SK-N-SH treated with all-trans-retinoic acid at 6 μM for 48 hours (cell line): ENCODE measurements at regions not wholly inside any gene's neighbourhood (a gene's known extent, or its start where the extent isn't known, plus 50 kb on each side); places are given as distances from the start of the nearest gene placed in this dataset.

ENCODE experiments used
- ARNTL ChIP-seq: fragments of 450-650 bp; formaldehyde crosslinking; IDR thresholded peaks from 2 replicates; pipeline ENCODE4 v1.5.0; 2020; ENCODE audit warnings: low read depth, mild to moderate bottlenecking, moderate library complexity, borderline replicate concordance
- CSDC2 ChIP-seq: fragments of 250-450 bp; sonication (Bioruptor Pico); IDR thresholded peaks from 2 replicates; pipeline ENCODE4 v1.5.0; 2020; ENCODE audit warnings: mild to moderate bottlenecking, moderate library complexity
- GLIS3 ChIP-seq: fragments of 250-450 bp; sonication (Bioruptor Pico); IDR thresholded peaks from 2 replicates; pipeline ENCODE4 v1.5.0; 2020; ENCODE audit warnings: mild to moderate bottlenecking, moderate library complexity
- ISL1 ChIP-seq: fragments of 250-450 bp; sonication (Bioruptor Pico); IDR thresholded peaks from 2 replicates; pipeline ENCODE4 v2.1.2; 2022; ENCODE audit warnings: mild to moderate bottlenecking, moderate library complexity
- PATZ1 ChIP-seq: fragments of 250-450 bp; sonication (Bioruptor Pico); IDR thresholded peaks from 2 replicates; pipeline ENCODE4 v1.8.0; 2020; ENCODE audit warnings: mild to moderate bottlenecking, moderate library complexity, borderline replicate concordance
- RARB ChIP-seq: fragments of 250-450 bp; sonication (Bioruptor Pico); IDR thresholded peaks from 2 replicates; pipeline ENCODE4 v1.8.0; 2021; ENCODE audit warnings: mild to moderate bottlenecking, moderate library complexity
- SNAI2 ChIP-seq: fragments of 250-450 bp; sonication (Bioruptor Pico); IDR thresholded peaks from 2 replicates; pipeline ENCODE4 v1.5.0; 2020; ENCODE audit warnings: mild to moderate bottlenecking, moderate library complexity
- TOX ChIP-seq: fragments of 250-450 bp; sonication (Bioruptor Pico); IDR thresholded peaks from 2 replicates; pipeline ENCODE4 v1.8.0; 2021; ENCODE audit warnings: mild to moderate bottlenecking, moderate library complexity, borderline replicate concordance
- ZNF70 ChIP-seq: fragments of 450-650 bp; formaldehyde crosslinking; IDR thresholded peaks from 2 replicates; pipeline ENCODE4 v1.5.0; 2020; ENCODE audit warnings: mild to moderate bottlenecking, moderate library complexity
- ZNF8 ChIP-seq: fragments of 450-650 bp; formaldehyde crosslinking; IDR thresholded peaks from 2 replicates; pipeline ENCODE4 v1.5.0; 2020; ENCODE audit warnings: mild to moderate bottlenecking, moderate library complexity

- TF ChIP-seq ISL1 (CRISPR knock-in tag) (no peak), CSDC2 (CRISPR knock-in tag) (no peak), PATZ1 (CRISPR knock-in tag) (no peak), ZNF70 (no peak), ARNTL (CRISPR knock-in tag) (no peak), TOX (CRISPR knock-in tag) (no peak), RARB (CRISPR knock-in tag) (no peak), GLIS3 (CRISPR knock-in tag) (no peak), ZNF8 (no peak), SNAI2 (no peak)
Observed at GRCh38 chr6:26300359-26300758, 64.6 kb upstream of the BTN3A2 start.
